ENCODE measurements at regions not wholly inside any gene's neighbourhood (a gene's known extent, or its start where the extent isn't known, plus 50 kb on each side); places are given as distances from the start of the nearest gene placed in this dataset.

GRCh38 chrY:20986037-20986436 is 230.1 kb downstream of the RPS4Y2 start:
- DNase-seq (ENCODE audit: low spot score): no peak
- no peak for TF ChIP-seq CTCF (IDR thresholded peaks at IDR 0.05; ENCODE audit: extremely low read depth, missing control alignments)

GRCh38 chrY:20990123-20990522 is 234.2 kb downstream of the RPS4Y2 start:
- no peak for DNase-seq (ENCODE audit: low spot score)
- no peak for TF ChIP-seq CTCF (IDR thresholded peaks at IDR 0.05; ENCODE audit: extremely low read depth, missing control alignments)

GRCh38 chrY:20990869-20991548 is 235.1 kb downstream of the RPS4Y2 start:
- TF ChIP-seq CTCF (IDR thresholded peaks at IDR 0.05; ENCODE audit: extremely low read depth, missing control alignments): no peak
- peak; percentile 25 for DNase-seq (ENCODE audit: low spot score)

- TF ChIP-seq CTCF (IDR thresholded peaks at IDR 0.05; ENCODE audit: extremely low read depth, missing control alignments): no peak
- DNase-seq (ENCODE audit: low spot score): no peak
These were observed 241.4 kb downstream of the RPS4Y2 start for GRCh38 chrY:20997355-20997754.

GRCh38 chrY:20998016-20998415 is 242.1 kb downstream of the RPS4Y2 start:
- TF ChIP-seq CTCF (IDR thresholded peaks at IDR 0.05; ENCODE audit: extremely low read depth, missing control alignments): no peak
- DNase-seq (ENCODE audit: low spot score): no peak

- DNase-seq (ENCODE audit: low spot score): no peak
- no peak for TF ChIP-seq CTCF (IDR thresholded peaks at IDR 0.05; ENCODE audit: extremely low read depth, missing control alignments)
These were observed 242.6 kb downstream of the RPS4Y2 start for GRCh38 chrY:20998483-20998882.

- no peak for TF ChIP-seq CTCF (IDR thresholded peaks at IDR 0.05; ENCODE audit: extremely low read depth, missing control alignments)
- DNase-seq (ENCODE audit: low spot score): no peak
These were observed 245.2 kb downstream of the RPS4Y2 start for GRCh38 chrY:21001102-21001501.
